ENCODE measurements at regions not wholly inside any gene's neighbourhood (a gene's known extent, or its start where the extent isn't known, plus 50 kb on each side); places are given as distances from the start of the nearest gene placed in this dataset.

DNA sequence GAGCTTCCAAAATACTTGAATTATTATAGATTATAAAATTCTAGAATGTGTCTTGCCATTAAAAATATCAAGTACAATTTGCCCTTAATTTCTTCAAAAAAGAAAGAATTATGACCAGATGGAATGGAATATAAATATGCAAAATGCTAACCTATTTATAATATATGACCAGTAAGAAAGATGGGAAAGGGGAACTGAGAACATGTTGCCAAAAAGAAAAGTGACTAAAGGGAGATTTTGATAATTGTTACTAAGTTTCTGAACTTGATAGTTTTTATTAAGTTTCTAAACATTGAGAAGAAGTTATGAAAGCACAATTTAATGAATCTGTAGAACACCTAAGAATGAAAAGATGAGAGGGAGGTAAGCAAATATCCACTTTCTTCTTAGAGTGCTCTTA lies 188.4 kb upstream of the NR4A3 start:
- TF ChIP-seq ZNF23 (CRISPR knock-in tag; IDR thresholded peaks at IDR 0.05) (no peak), NFXL1 (CRISPR knock-in tag; IDR thresholded peaks at IDR 0.05) (no peak), SREBF1 (IDR thresholded peaks at IDR 0.05; ENCODE audit: borderline replicate concordance, low read depth, low read length) (no peak), ZNF121 (CRISPR knock-in tag; conservative IDR thresholded peaks at IDR 0.05) (no peak), POLR2A (conservative IDR thresholded peaks at IDR 0.05) (no peak)
- TF ChIP-seq, protein P1, sequence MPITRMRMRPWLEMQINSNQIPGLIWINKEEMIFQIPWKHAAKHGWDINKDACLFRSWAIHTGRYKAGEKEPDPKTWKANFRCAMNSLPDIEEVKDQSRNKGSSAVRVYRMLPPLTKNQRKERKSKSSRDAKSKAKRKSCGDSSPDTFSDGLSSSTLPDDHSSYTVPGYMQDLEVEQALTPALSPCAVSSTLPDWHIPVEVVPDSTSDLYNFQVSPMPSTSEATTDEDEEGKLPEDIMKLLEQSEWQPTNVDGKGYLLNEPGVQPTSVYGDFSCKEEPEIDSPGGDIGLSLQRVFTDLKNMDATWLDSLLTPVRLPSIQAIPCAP (CRISPR knock-in tag; IDR thresholded peaks at IDR 0.05; ENCODE audit: borderline replicate concordance), result no peak
